Endothelial cell of umbilical vein (primary cell): ENCODE measurements at regions not wholly inside any gene's neighbourhood (a gene's known extent, or its start where the extent isn't known, plus 50 kb on each side); places are given as distances from the start of the nearest gene placed in this dataset.

ENCODE experiments used
- BruUV-seq: library from RNA; stranded (reverse); fragments of 400-500 nt; replicated peaks from 2 replicates; lab custom pipeline; 2021; lab: Mats Ljungman, UMichigan
- CTCF ChIA-PET: fragments of 300-600, 350-600 bp; sonication (Branson Sonifier 250); formaldehyde crosslinking; loops from one replicate; lab custom pipeline; 2021; ENCODE audit warnings: antibody characterized with exemption, inconsistent platforms; lab: Charles Lee
- POLR2A ChIA-PET: fragments of 300-600, 350-600 bp; sonication (Branson Sonifier 250); formaldehyde crosslinking; loops from one replicate; lab custom pipeline; 2021; ENCODE audit warnings: antibody characterized with exemption, inconsistent platforms; lab: Charles Lee
- DNase-seq: peaks from one replicate; pipeline ENCODE4 v3.0.0-alpha.2; 2011; ENCODE audit warnings: low read depth, low spot score
- FAIRE-seq: peaks from 2 replicates; lab custom pipeline; 2011; peaks lifted over from hg19 to GRCh38; lab: Jason Lieb, UNC
- H2AFZ ChIP-seq: 2 replicates; pipeline ENCODE4 v1.6.0; 2012; ENCODE audit warnings: low read depth, low read length, control low read depth, inconsistent platforms
- H3K27ac ChIP-seq: 2 replicates; pipeline ENCODE4 v1.5.1; 2011; ENCODE audit warnings: low read depth, mild to moderate bottlenecking, control low read depth, low read length, moderate library complexity; ENCODE audit not compliant: insufficient read depth
- H3K27me3 ChIP-seq, 2 experiments: 2 replicates each; pipeline versions ENCODE4 v1.6.0 to v1.6.1; 2011; ENCODE audit warnings: low read length in 2 of 2, mixed read lengths in 1 of 2; ENCODE audit not compliant: control insufficient read depth in 2 of 2, insufficient read depth in 2 of 2
- H3K36me3 ChIP-seq, 2 experiments: 2 replicates in 1 of 2; 3 replicates in 1 of 2; pipeline ENCODE4 v1.5.1; 2011; ENCODE audit warnings: low read length in 2 of 2, mild to moderate bottlenecking in 1 of 2, moderate library complexity in 1 of 2; ENCODE audit not compliant: control insufficient read depth in 2 of 2, insufficient read depth in 2 of 2; ENCODE audit errors: extremely low read depth in 1 of 2
- H3K4me1 ChIP-seq: 3 replicates; pipeline ENCODE4 v1.5.1; 2011; ENCODE audit warnings: mild to moderate bottlenecking, low read length; ENCODE audit not compliant: control insufficient read depth, insufficient read depth; ENCODE audit errors: extremely low read depth
- H3K4me2 ChIP-seq: 2 replicates; pipeline ENCODE4 v1.6.1; 2011; ENCODE audit warnings: low read length, control low read depth, mixed read lengths; ENCODE audit not compliant: insufficient read depth
- H3K4me3 ChIP-seq, 3 experiments: fragments of 200-600 bp in 1 of 3; sonication (generic), shearing (Covaris generic) in 1 of 3; replicated peaks in 1 of 3; 2 replicates each; pipeline ENCODE4 v1.5.1; 2011 to 2016; ENCODE audit warnings: control low read depth in 3 of 3, low read length in 3 of 3, mild to moderate bottlenecking in 2 of 3, inconsistent platforms in 1 of 3, low read depth in 1 of 3, moderate library complexity in 1 of 3; ENCODE audit not compliant: insufficient read depth in 1 of 3
- H3K79me2 ChIP-seq: 2 replicates; pipeline ENCODE4 v1.6.0; 2012; ENCODE audit warnings: low read length, inconsistent platforms; ENCODE audit not compliant: control insufficient read depth, insufficient read depth
- H3K9ac ChIP-seq: replicated peaks from 2 replicates; pipeline ENCODE3; 2011; ENCODE audit warnings: low read length, control low read depth; ENCODE audit not compliant: insufficient read depth; ENCODE audit errors: extremely low read depth
- H3K9me1 ChIP-seq: replicated peaks from 3 replicates; pipeline ENCODE4 v1.6.0; 2011; ENCODE audit warnings: mild to moderate bottlenecking, low read length; ENCODE audit not compliant: control insufficient read depth, insufficient read depth; ENCODE audit errors: extremely low read depth
- H3K9me3 ChIP-seq: replicated peaks from 2 replicates; pipeline ENCODE4 v1.5.1; 2012; ENCODE audit warnings: low read length, inconsistent platforms; ENCODE audit not compliant: control insufficient read depth, insufficient read depth
- H4K20me1 ChIP-seq: replicated peaks from 2 replicates; pipeline ENCODE3; 2011; ENCODE audit warnings: mild to moderate bottlenecking, low read length; ENCODE audit not compliant: control insufficient read depth, insufficient read depth; ENCODE audit errors: extremely low read depth
- CTCF ChIP-seq, 2 donors: IDR thresholded peaks; 1 replicate in 1 of 2; 2 replicates in 1 of 2; pipeline ENCODE4 v1.5.1; 2011; ENCODE audit warnings: low read length in 2 of 2, mild to moderate bottlenecking in 2 of 2, moderate library complexity in 2 of 2, control low read depth in 1 of 2, inconsistent platforms in 1 of 2, low read depth in 1 of 2; ENCODE audit not compliant: insufficient read depth in 1 of 2; ENCODE audit errors: extremely low read depth in 1 of 2
- EZH2 ChIP-seq: IDR thresholded peaks from 2 replicates; pipeline ENCODE4 v1.6.1; 2012; ENCODE audit warnings: borderline replicate concordance, low read depth, mild to moderate bottlenecking, moderate library complexity, low read length, inconsistent platforms; ENCODE audit not compliant: severe bottlenecking
- FOS ChIP-seq: IDR thresholded peaks from 2 replicates; pipeline ENCODE4 v1.6.1; 2011; ENCODE audit warnings: mild to moderate bottlenecking, low read length, moderate library complexity, borderline replicate concordance; ENCODE audit not compliant: insufficient read depth
- GATA2 ChIP-seq: IDR thresholded peaks from 2 replicates; pipeline ENCODE4 v1.7.0; 2011; ENCODE audit warnings: low read depth, mild to moderate bottlenecking, moderate library complexity, mixed read lengths, low read length; ENCODE audit not compliant: insufficient read length, insufficient read depth
- JUN ChIP-seq: IDR thresholded peaks from 2 replicates; pipeline ENCODE4 v1.6.1; 2011; ENCODE audit warnings: borderline replicate concordance, low read depth; ENCODE audit not compliant: insufficient read length, insufficient read depth
- MAX ChIP-seq: IDR thresholded peaks from 2 replicates; pipeline ENCODE4 v1.6.1; 2011; ENCODE audit not compliant: insufficient read depth, insufficient read length
- MYC ChIP-seq: IDR thresholded peaks from one replicate; pipeline ENCODE4 v1.6.1; 2011; ENCODE audit warnings: mild to moderate bottlenecking, low read depth, low read length
- POLR2A ChIP-seq: IDR thresholded peaks from 2 replicates; pipeline ENCODE4 v1.6.1; 2012; ENCODE audit warnings: low read depth, mild to moderate bottlenecking, control low read depth, low read length
- POLR2AphosphoS5 ChIP-seq: IDR thresholded peaks from 2 replicates; pipeline ENCODE4 v1.6.1; 2012; ENCODE audit warnings: low read depth, mild to moderate bottlenecking, control low read depth, low read length, moderate library complexity; ENCODE audit not compliant: insufficient read depth
- dilution Hi-C: fragments of 300-500 bp; cut with MboI; formaldehyde crosslinking; loops from one replicate; pipeline ENCODE4 v1.15.0; 2019; ENCODE audit warnings: low sequenced_read_pairs; ENCODE audit not compliant: extremely low pct_ligation_motif_present
- intact Hi-C: fragments of 100-400 bp; cut with micrococcal nuclease; formaldehyde crosslinking; loops from one replicate; pipeline ENCODE4 v1.10.0; 2022

GRCh38 chr22:49502126-49502826 lies 325.4 kb downstream of the BRD1 start:
- DNase-seq, result no peak
- BruUV-seq, result no TSS peak
- H3K9me3 ChIP-seq, result peaks cover 14% of the 10 kb centered on the region
- H3K9me1 ChIP-seq, result no peaks in the 10 kb centered on the region
- no peak overlapping the region for H3K9ac ChIP-seq
- no peaks in the 10 kb centered on the region for H3K36me3 ChIP-seq
- ChIA-PET CTCF (no interaction called here), POLR2A (no interaction called here)
- no peaks in the 10 kb centered on the region for H4K20me1 ChIP-seq
- no peak for FAIRE-seq
- no peak overlapping the region for H2AFZ ChIP-seq
- H3K4me3 ChIP-seq, result no peak overlapping the region
- intact Hi-C loops (no loop called here), dilution Hi-C loops (no loop called here)
- H3K4me2 ChIP-seq, result no peak overlapping the region
- TF ChIP-seq CTCF (IDR thresholded peaks at IDR 0.05; ENCODE audit: extremely low read depth in 1 of 2, insufficient read depth in 1 of 2, low read depth in 1 of 2, low read length in 2 of 2), result no peak
- no peak for TF ChIP-seq EZH2
- TF ChIP-seq MAX, result no peak
- TF ChIP-seq FOS, result no peak
- TF ChIP-seq POLR2A, result no peak
- no peak for TF ChIP-seq JUN
- TF ChIP-seq POLR2AphosphoS5, result no peak
- TF ChIP-seq MYC, result no peak
- TF ChIP-seq GATA2, result no peak
- H3K4me1 ChIP-seq, result no peaks in the 10 kb centered on the region
- no peaks in the 10 kb centered on the region for H3K27me3 ChIP-seq
- H3K27ac ChIP-seq, result no peak overlapping the region
- H3K79me2 ChIP-seq, result no peaks in the 10 kb centered on the region
